Endometrium (tissue), 2 donors: ENCODE measurements at regions not wholly inside any gene's neighbourhood (a gene's known extent, or its start where the extent isn't known, plus 50 kb on each side); places are given as distances from the start of the nearest gene placed in this dataset.
"Not testable (repeated sequence)": the region's sequence is repeated elsewhere in the genome, so short reads cannot be mapped to it uniquely, and the experiment has no call there.

ENCODE experiments used
- FAIRE-seq: peaks from 2 replicates; lab custom pipeline; 2012; peaks lifted over from hg19 to GRCh38; lab: Jason Lieb, UNC
- donor health status: control.
- donor health status: control.

DNA sequence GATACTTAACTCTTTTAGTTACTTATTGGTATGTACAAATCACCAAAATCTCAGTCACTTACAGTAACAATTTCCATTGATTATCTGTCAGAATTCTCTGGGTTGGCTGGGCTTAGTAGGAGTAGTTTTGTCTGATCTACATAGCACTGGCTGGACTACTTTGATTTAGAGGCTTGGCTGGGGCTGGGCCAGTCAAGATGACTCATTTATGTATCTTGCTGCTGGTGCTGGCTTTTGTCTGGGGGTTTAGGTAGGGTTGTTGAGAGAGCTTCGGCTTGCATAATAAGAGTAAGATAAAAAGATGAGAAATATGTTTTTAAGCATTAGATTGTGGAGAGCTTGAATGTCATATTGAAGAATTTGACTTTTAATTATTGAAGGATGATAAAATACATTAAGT is 1093.7 kb downstream of the SLC6A15 start:
- no peak for FAIRE-seq

- no peak for FAIRE-seq
These were observed 1094.9 kb downstream of the SLC6A15 start for GRCh38 chr12:83817730-83818129.

DNA sequence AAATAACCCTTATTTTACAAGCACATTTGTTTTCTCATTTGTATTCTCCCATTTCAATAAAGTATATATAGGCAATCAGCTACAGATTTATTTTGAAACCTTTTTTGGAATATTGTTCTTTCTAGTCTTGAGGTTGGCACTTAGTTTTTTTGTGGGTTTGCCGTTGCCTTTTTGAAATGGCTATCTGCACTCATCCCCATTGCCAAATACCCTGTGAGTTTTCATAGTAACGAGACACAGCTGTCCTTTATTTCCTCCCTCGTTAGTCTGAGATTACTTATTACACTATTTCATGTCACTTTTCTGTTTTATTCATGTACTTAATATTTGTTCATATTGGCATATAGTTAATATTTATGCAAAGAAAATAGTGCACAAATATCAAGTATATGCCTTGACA is 1104.0 kb downstream of the SLC6A15 start:
- no peak for FAIRE-seq

DNA sequence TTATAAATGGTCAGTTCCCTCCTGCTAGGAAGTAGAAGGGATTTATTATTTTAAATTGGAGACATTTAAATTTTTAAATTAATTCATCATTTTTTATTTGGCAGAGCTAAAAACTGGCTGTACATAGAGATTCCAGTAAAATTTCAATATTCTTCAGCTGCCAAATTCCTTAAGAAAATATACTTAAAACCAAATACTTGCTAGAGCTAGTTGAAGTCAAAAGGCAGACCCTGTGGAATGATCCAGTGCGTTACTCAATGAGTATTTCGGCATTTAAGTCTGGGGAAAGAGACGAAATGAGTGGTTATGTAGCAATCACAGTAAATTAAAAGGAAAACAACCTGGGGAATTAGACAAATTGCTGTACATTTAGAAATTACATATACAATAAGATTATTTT is 1104.7 kb downstream of the SLC6A15 start:
- no peak for FAIRE-seq

DNA sequence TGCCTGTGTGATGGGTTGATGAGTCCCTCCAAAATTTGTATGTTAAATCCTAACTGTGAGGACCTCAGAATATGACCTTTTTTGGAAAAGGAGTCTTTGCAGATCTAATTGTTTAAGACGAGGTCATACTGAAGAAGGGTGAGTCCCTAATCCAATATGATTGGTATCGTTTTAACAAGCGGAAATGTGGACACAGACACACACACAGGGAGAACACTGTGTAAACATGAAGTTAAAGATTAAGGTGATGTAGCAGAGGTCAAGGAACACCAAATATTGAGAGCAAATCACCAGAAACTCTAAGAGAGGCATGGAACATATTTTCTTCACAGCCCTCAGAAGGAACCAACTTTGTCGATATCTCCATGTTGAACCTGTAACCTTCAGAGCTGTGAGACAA is 1106.7 kb downstream of the SLC6A15 start:
- no peak for FAIRE-seq

GRCh38 chr12:83805156-83805772 is 1107.3 kb downstream of the SLC6A15 start:
- no peak for FAIRE-seq

DNA sequence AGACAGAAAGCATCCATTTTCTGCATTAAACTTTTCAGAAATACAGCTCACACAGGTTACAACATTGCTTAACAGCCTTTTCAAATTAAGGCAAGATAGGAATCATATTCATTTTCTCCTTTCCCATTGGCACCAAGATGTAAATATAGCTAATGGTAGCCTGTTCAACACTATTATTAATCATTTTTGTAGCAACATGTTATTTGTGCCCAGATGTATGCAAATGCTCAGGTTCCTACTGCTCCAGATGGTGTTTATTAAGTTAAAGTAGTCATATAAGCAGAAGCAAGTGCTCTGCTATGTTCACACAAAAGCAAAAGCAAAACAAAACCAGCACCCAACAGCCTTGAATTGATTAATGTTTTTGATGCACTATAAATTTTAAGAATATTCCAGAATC is 1110.6 kb downstream of the SLC6A15 start:
- FAIRE-seq = no peak

- no peak for FAIRE-seq
These were observed 1112.6 kb downstream of the SLC6A15 start for GRCh38 chr12:83800022-83800421.

GRCh38 chr12:83796531-83796930 is 1109.8 kb downstream of the TMTC2 start:
- FAIRE-seq = no peak

- no peak for FAIRE-seq
These were observed 1106.9 kb downstream of the TMTC2 start for GRCh38 chr12:83793616-83794015.

DNA sequence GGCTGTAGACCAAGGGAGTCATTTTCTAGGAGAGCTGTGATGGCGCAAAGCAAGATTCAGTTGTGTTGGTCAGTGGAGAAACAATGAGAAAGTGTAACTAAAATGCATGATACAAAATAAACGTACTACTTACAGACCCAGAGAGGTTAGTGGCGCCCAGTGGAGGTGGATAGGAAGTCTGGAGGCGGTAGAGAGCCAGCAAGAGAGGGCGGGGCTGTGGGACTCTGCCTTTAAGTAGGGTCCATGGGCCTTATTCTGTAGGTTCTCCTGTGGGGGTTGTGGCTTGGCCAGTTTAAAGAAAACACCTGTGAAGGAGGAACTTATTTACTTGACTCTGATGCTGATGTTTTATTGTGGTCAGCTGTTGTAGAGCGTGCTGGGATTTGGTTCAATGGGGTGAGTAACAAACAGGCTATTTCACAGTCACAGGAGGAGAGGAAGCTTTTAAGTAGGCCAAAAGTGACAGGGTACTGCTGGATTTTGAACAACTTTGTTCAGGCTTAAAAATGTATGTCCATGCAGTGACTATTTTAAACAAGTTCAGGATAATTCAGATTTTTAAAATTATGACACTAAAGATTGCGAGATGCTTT is 1097.7 kb downstream of the TMTC2 start:
- no peak for FAIRE-seq

GRCh38 chr12:83779526-83779925 is 1092.8 kb downstream of the TMTC2 start:
- FAIRE-seq = no peak

DNA sequence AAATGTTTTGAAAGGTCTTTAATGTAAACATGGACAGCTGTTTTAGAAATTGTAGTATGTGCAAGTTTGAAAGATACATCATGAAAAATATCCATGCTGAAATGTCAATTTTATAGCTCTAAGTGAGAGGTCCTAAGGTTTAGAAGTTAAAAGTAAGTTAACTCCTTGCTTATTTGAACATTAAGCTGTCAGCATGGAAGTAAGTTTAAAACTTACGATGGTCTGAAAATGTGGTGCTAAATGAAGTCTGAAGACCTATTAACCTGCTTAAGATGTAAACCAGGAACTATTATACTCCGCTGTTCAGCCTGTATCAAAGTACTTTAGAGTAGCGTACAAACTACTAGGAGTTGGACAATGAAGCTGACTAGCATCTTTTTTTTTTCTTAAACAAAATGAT is 1082.4 kb downstream of the TMTC2 start:
- no peak for FAIRE-seq

- no peak for FAIRE-seq
These were observed 1081.0 kb downstream of the TMTC2 start for GRCh38 chr12:83767723-83768122.

DNA sequence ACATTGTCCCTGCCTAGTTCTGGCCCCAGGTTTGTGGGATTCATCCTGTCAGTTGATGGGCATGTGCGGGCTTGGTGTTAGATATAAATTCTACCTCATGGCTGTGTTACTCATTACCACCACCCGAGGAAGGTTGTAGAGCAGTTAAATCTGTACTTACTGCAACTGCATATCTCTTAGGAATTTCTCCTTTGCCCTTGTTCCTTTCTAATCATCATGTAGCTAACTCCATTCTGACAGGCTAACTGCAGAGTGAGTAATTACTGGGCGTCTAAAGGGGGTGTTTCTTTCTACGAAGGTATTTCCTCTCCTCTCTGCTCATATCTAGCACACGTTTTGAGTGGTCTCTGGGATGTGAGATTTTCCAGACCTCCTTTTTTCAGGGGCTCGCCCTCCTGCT is 1076.7 kb downstream of the TMTC2 start:
- FAIRE-seq = no peak

DNA sequence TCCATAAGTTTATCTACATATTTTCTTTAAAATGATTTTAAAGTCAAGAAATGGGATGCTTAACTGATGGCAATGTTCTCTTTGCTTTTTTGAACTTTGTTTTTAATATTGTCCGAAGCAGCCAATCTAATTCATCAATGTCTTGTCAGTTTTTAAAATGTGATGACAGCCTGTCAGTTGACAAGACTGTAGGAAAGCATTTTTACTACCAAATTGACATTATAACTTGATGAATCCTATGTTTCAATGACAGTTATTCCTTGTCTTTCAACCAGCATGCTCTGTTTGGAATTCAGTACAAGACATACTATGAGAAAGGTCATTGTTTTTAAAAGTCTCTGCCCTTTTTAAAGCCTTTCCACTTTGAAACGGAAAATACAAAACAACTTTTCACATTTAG is 1073.2 kb downstream of the TMTC2 start:
- no peak for FAIRE-seq

DNA sequence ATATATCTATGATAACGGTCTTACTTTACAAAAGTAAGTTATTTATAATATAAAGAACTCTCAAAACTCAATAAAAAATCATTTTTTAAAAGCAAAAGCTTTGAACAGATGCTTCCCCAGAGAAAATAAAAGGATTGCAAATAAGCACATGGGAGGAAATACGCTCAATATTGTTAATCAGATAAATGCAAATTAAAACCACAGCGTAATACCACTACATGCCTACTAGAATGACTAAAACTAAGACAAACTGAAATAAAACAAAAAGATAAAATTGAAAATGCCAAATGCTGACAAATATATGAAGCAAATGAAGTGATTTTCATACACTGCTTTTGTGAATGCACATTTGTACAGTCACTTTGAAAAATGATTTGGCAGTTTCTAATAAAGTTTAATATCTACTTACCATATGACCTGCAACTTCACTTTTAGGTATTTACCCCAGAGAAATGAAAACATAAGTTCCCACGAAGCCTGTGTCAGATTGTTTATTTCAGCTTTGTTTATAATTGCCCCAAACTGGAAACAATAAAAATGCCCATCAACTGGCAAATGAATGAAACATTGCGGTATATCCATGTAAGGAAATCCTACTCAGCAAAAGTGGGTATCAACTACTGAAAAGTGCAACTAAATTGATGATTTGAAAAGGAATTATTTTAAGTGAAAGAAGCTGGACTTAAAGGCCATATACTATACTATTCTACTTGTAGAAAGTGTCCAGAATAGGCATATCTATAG is 1072.4 kb downstream of the TMTC2 start:
- FAIRE-seq = no peak

GRCh38 chr12:83753904-83754303 is 1067.2 kb downstream of the TMTC2 start:
- no peak for FAIRE-seq

DNA sequence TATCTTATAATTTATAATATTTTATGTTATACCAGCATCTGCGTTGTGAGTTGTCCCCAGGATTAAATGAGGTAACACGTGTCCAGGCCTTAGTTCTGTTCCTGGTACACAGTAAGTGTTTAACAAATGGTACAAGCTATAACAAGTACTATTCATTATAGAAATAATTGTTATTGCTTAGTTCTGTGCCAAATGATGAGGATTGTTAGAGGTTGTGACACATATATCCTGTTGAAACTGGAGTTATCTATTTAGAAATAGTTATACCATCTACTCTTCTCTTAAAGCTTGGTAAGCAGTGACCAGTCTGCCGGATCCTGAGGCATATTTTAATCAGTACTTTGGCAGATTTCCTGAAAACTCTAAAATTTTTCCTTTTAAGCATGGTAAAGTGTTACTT is 1066.5 kb downstream of the TMTC2 start:
- FAIRE-seq = no peak

DNA sequence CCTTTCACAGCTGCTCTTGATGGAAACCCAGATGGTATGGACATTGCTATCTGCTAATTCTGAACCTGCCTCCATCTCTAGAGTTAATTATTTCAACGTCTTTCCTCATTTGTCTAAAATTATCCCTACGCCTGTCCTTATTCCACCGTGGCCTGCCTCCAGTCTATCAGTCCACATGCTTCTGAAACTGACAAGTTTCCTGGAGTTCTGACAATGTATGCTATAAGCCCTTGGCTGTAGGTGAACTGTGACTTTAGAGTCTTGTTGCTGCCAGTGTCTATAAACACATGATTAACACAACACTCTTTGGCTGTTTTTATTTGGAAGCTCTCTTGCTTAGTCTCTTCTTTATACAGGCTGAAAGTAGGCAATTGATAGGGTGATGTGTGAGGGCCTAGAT is 1052.9 kb downstream of the TMTC2 start:
- no peak for FAIRE-seq

GRCh38 chr12:83710851-83711250 is 1024.1 kb downstream of the TMTC2 start:
- no peak for FAIRE-seq

DNA sequence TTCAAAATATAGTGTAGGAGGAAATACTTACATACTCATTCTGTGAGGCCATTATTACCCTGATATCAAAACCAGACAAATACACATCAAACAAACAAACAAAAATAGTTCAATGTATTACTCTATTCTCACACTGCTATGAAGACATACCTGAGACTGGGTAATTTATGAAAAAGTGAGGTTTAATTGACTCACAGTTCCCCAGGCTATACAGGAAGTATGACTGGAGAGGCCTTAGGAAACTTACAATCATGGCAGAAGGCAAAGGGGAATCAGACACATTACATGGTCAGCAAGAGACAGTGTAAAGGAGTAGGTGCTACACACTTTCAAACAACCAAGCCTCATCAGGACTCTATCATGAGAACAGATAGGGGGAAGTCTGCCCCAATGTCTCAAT is 1023.2 kb downstream of the TMTC2 start:
- FAIRE-seq = no peak

DNA sequence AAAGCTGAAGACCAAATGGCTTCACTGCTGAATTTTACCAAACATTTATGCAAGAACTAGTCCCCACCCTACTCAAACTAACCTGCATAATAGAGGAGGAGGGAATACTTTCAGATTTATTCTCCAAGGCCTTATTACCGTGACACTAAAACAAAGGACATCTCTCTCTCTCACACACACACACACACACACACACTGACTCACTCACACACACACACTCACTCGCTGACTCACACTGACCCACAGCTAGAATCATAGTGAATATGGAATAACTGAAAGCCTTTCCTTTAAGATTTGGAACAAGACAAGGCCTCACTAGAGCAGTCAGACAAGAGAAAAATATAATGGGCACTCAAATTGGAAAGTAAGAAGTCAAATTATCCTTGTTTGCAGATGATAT is 1014.1 kb downstream of the TMTC2 start:
- no peak for FAIRE-seq

DNA sequence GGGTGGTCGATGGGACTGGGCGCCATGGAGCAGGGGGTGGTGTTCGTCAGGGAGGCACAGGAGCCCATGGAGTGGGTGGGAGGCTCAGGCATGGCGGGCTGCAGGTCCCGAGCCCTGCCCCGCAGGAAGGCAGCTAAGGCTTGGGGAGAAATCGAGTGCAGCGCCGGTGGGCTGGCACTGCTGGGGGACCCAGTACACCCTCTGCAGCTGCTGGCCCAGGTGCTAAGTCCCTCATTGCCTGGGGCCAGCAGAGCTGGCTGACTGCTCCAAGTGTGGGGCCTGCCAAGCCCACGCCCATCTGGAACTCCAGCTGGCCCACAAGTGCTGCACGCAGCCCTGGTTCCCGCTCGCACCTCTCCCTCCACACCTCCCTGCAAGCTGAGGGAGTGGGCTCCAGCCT is 1009.6 kb downstream of the TMTC2 start:
- not testable (repeated sequence) for FAIRE-seq
